ENCODE measurements at regions not wholly inside any gene's neighbourhood (a gene's known extent, or its start where the extent isn't known, plus 50 kb on each side); places are given as distances from the start of the nearest gene placed in this dataset.

- H3K27ac ChIP-seq (ENCODE audit: insufficient read depth, low read length, poor library complexity, severe bottlenecking), result no peak overlapping the region
- H3K4me3 ChIP-seq (ENCODE audit: insufficient read depth, low read depth, low read length, poor library complexity, severe bottlenecking), result no peak overlapping the region
- H3K27me3 ChIP-seq (replicated peaks; ENCODE audit: control insufficient read depth, insufficient read depth, low read length, poor library complexity, severe bottlenecking), result no peaks in the 10 kb centered on the region
- no peaks in the 10 kb centered on the region for H3K36me3 ChIP-seq (ENCODE audit: control insufficient read depth, insufficient read depth, low read length)
- H3K4me1 ChIP-seq (ENCODE audit: control insufficient read depth, insufficient read depth, low read length, poor library complexity, severe bottlenecking), result no peaks in the 10 kb centered on the region
- H3K9me3 ChIP-seq (ENCODE audit: control insufficient read depth, low read length), result no peaks in the 10 kb centered on the region
- no peak for DNase-seq
These were observed 499.9 kb downstream of the TBL1XR1 start for GRCh38 chr3:176697284-176697889.

GRCh38 chr3:176696816-176697215 is 500.5 kb downstream of the TBL1XR1 start:
- no peak for DNase-seq

GRCh38 chr3:176692966-176693785 is 504.1 kb downstream of the TBL1XR1 start:
- DNase-seq, result no peak
- no peaks in the 10 kb centered on the region for H3K36me3 ChIP-seq (ENCODE audit: control insufficient read depth, insufficient read depth, low read length)
- no peaks in the 10 kb centered on the region for H3K9me3 ChIP-seq (ENCODE audit: control insufficient read depth, low read length)
- no peaks in the 10 kb centered on the region for H3K27me3 ChIP-seq (replicated peaks; ENCODE audit: control insufficient read depth, insufficient read depth, low read length, poor library complexity, severe bottlenecking)
- no peak overlapping the region for H3K4me3 ChIP-seq (ENCODE audit: insufficient read depth, low read depth, low read length, poor library complexity, severe bottlenecking)
- no peaks in the 10 kb centered on the region for H3K4me1 ChIP-seq (ENCODE audit: control insufficient read depth, insufficient read depth, low read length, poor library complexity, severe bottlenecking)
- H3K27ac ChIP-seq (ENCODE audit: insufficient read depth, low read length, poor library complexity, severe bottlenecking), result no peak overlapping the region

More at GRCh38 chr3:176696816-176697215, 500.5 kb downstream of the TBL1XR1 start:
- Histone ChIP-seq H3K27me3 (replicated peaks; ENCODE audit: control insufficient read depth, insufficient read depth, low read length, poor library complexity, severe bottlenecking) (no peaks in the 10 kb centered on the region), H3K36me3 (ENCODE audit: control insufficient read depth, insufficient read depth, low read length) (no peaks in the 10 kb centered on the region), H3K4me3 (ENCODE audit: insufficient read depth, low read depth, low read length, poor library complexity, severe bottlenecking) (no peak overlapping the region), H3K4me1 (ENCODE audit: control insufficient read depth, insufficient read depth, low read length, poor library complexity, severe bottlenecking) (no peaks in the 10 kb centered on the region), H3K9me3 (ENCODE audit: control insufficient read depth, low read length) (no peaks in the 10 kb centered on the region), H3K27ac (ENCODE audit: insufficient read depth, low read length, poor library complexity, severe bottlenecking) (no peak overlapping the region)

GRCh38 chr3:176692199-176692965 is 504.9 kb downstream of the TBL1XR1 start:
- Histone ChIP-seq H3K4me1 (ENCODE audit: control insufficient read depth, insufficient read depth, low read length, poor library complexity, severe bottlenecking) (no peaks in the 10 kb centered on the region), H3K4me3 (ENCODE audit: insufficient read depth, low read depth, low read length, poor library complexity, severe bottlenecking) (no peak overlapping the region), H3K9me3 (ENCODE audit: control insufficient read depth, low read length) (no peaks in the 10 kb centered on the region), H3K36me3 (ENCODE audit: control insufficient read depth, insufficient read depth, low read length) (no peaks in the 10 kb centered on the region), H3K27ac (ENCODE audit: insufficient read depth, low read length, poor library complexity, severe bottlenecking) (no peak overlapping the region), H3K27me3 (replicated peaks; ENCODE audit: control insufficient read depth, insufficient read depth, low read length, poor library complexity, severe bottlenecking) (no peaks in the 10 kb centered on the region)
- no peak for DNase-seq

- Histone ChIP-seq H3K27me3 (replicated peaks; ENCODE audit: control insufficient read depth, insufficient read depth, low read length, poor library complexity, severe bottlenecking) (no peaks in the 10 kb centered on the region), H3K27ac (ENCODE audit: insufficient read depth, low read length, poor library complexity, severe bottlenecking) (no peak overlapping the region), H3K4me3 (ENCODE audit: insufficient read depth, low read depth, low read length, poor library complexity, severe bottlenecking) (no peak overlapping the region), H3K9me3 (ENCODE audit: control insufficient read depth, low read length) (no peaks in the 10 kb centered on the region), H3K4me1 (ENCODE audit: control insufficient read depth, insufficient read depth, low read length, poor library complexity, severe bottlenecking) (no peaks in the 10 kb centered on the region), H3K36me3 (ENCODE audit: control insufficient read depth, insufficient read depth, low read length) (no peaks in the 10 kb centered on the region)
- DNase-seq, result no peak
These were observed 507.0 kb downstream of the TBL1XR1 start for GRCh38 chr3:176690083-176690869.

GRCh38 chr3:176687754-176688153 is 509.5 kb downstream of the TBL1XR1 start:
- H3K4me1 ChIP-seq (ENCODE audit: control insufficient read depth, insufficient read depth, low read length, poor library complexity, severe bottlenecking), result no peaks in the 10 kb centered on the region
- no peak overlapping the region for H3K4me3 ChIP-seq (ENCODE audit: insufficient read depth, low read depth, low read length, poor library complexity, severe bottlenecking)
- no peaks in the 10 kb centered on the region for H3K36me3 ChIP-seq (ENCODE audit: control insufficient read depth, insufficient read depth, low read length)
- H3K27ac ChIP-seq (ENCODE audit: insufficient read depth, low read length, poor library complexity, severe bottlenecking), result no peak overlapping the region
- no peak for DNase-seq
- H3K27me3 ChIP-seq (replicated peaks; ENCODE audit: control insufficient read depth, insufficient read depth, low read length, poor library complexity, severe bottlenecking), result no peaks in the 10 kb centered on the region
- H3K9me3 ChIP-seq (ENCODE audit: control insufficient read depth, low read length), result no peaks in the 10 kb centered on the region

- H3K4me1 ChIP-seq (ENCODE audit: control insufficient read depth, insufficient read depth, low read length, poor library complexity, severe bottlenecking), result no peaks in the 10 kb centered on the region
- H3K4me3 ChIP-seq (ENCODE audit: insufficient read depth, low read depth, low read length, poor library complexity, severe bottlenecking), result no peak overlapping the region
- H3K9me3 ChIP-seq (ENCODE audit: control insufficient read depth, low read length), result no peaks in the 10 kb centered on the region
- H3K27ac ChIP-seq (ENCODE audit: insufficient read depth, low read length, poor library complexity, severe bottlenecking), result no peak overlapping the region
- no peaks in the 10 kb centered on the region for H3K27me3 ChIP-seq (replicated peaks; ENCODE audit: control insufficient read depth, insufficient read depth, low read length, poor library complexity, severe bottlenecking)
- no peaks in the 10 kb centered on the region for H3K36me3 ChIP-seq (ENCODE audit: control insufficient read depth, insufficient read depth, low read length)
- no peak for DNase-seq
These were observed 513.9 kb downstream of the TBL1XR1 start for GRCh38 chr3:176683382-176683781.

- H3K27me3 ChIP-seq (replicated peaks; ENCODE audit: control insufficient read depth, insufficient read depth, low read length, poor library complexity, severe bottlenecking), result no peaks in the 10 kb centered on the region
- DNase-seq, result no peak
These were observed 533.1 kb downstream of the TBL1XR1 start for GRCh38 chr3:176663837-176664831.

GRCh38 chr3:176663387-176663786 is 533.9 kb downstream of the TBL1XR1 start:
- no peaks in the 10 kb centered on the region for H3K27me3 ChIP-seq (replicated peaks; ENCODE audit: control insufficient read depth, insufficient read depth, low read length, poor library complexity, severe bottlenecking)
- H3K27ac ChIP-seq (ENCODE audit: insufficient read depth, low read length, poor library complexity, severe bottlenecking), result no peak overlapping the region
- no peaks in the 10 kb centered on the region for H3K9me3 ChIP-seq (ENCODE audit: control insufficient read depth, low read length)
- DNase-seq, result no peak
- no peaks in the 10 kb centered on the region for H3K36me3 ChIP-seq (ENCODE audit: control insufficient read depth, insufficient read depth, low read length)
- H3K4me3 ChIP-seq (ENCODE audit: insufficient read depth, low read depth, low read length, poor library complexity, severe bottlenecking), result no peak overlapping the region
- no peaks in the 10 kb centered on the region for H3K4me1 ChIP-seq (ENCODE audit: control insufficient read depth, insufficient read depth, low read length, poor library complexity, severe bottlenecking)

More at GRCh38 chr3:176663837-176664831, 533.1 kb downstream of the TBL1XR1 start:
- Histone ChIP-seq H3K9me3 (ENCODE audit: control insufficient read depth, low read length) (no peaks in the 10 kb centered on the region), H3K4me1 (ENCODE audit: control insufficient read depth, insufficient read depth, low read length, poor library complexity, severe bottlenecking) (no peaks in the 10 kb centered on the region), H3K4me3 (ENCODE audit: insufficient read depth, low read depth, low read length, poor library complexity, severe bottlenecking) (no peak overlapping the region), H3K36me3 (ENCODE audit: control insufficient read depth, insufficient read depth, low read length) (no peaks in the 10 kb centered on the region), H3K27ac (ENCODE audit: insufficient read depth, low read length, poor library complexity, severe bottlenecking) (no peak overlapping the region)
